NCI-H82 (cell line): ENCODE measurements at regions not wholly inside any gene's neighbourhood (a gene's known extent, or its start where the extent isn't known, plus 50 kb on each side); places are given as distances from the start of the nearest gene placed in this dataset.

Experiments
- DNase-seq: peaks from one replicate; lab custom pipeline; 2025; lab: John Stamatoyannopoulos, UW

- no peak for DNase-seq
Observed at GRCh38 chr15:93196135-93196670, 107.2 kb upstream of the RGMA start.

DNA sequence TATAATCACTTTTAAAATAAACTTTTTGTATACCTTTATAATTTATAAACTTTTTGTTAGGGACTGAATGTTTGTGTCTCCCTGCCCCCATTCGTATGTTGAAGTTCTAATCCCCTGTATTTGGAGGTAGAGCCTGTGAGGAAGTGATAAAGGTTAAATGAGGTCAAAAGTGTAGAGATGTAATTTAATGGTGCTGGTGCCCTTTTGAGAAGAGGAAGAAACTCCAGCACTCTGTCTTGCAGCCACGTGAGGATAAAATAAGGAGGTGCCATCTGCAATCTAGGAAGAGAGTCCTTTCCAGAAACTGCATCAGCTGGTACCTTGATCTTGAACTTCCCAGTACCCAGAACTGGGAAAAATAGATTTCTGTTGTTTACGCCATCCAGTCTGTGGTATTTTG, 106.1 kb upstream of the RGMA start:
- no peak for DNase-seq

DNA sequence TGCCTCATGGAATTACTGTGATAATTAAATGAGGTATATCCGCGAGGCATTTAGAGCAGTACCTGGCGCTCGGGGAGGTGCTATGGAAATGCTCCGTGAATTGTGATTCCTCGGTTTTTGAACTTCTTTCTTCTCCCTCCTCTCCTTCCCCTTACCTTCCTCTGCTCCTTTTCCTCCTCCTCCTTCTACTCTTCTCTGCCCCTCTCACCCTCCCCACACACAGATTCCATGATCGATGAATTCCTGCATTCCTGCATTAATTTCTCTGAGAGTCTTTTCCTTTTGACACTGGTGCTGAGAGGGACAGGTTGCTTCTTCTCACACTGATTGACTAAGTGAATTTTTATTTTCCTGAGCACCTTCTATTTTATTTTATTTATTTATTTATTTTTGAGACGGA, 101.2 kb upstream of the RGMA start:
- DNase-seq, result no peak

- peak; percentile 73 for DNase-seq
Observed at GRCh38 chr15:93189561-93189960, 100.5 kb upstream of the RGMA start.

DNA sequence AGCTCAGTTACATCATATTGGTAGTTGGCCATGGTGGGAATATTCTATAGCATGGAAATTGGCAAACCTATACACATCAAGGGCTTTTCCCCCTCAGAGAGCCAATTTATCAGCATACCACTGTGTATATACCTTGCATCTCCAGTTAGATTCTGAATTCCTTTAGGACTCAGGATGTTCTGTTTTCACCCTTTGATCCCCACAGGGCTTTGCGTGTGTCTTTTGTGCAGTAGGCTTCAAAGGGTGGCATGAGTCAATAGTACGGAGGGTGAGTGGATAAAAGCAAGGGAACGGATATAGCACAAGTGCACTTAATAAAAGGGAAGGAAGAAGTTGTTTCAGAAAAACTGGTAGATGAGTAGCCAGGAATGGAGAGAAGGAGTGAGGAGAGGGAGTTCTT, 99.2 kb upstream of the RGMA start:
- DNase-seq, result no peak

GRCh38 chr15:93185796-93186195, 96.8 kb upstream of the RGMA start:
- DNase-seq, result no peak

GRCh38 chr15:93182703-93183205, 93.7 kb upstream of the RGMA start:
- no peak for DNase-seq

- no peak for DNase-seq
Observed at GRCh38 chr15:93180656-93181055, 91.6 kb upstream of the RGMA start.

- DNase-seq, result no peak
Observed at GRCh38 chr15:93180128-93180527, 91.1 kb upstream of the RGMA start.

- DNase-seq, result no peak
Observed at GRCh38 chr15:93179700-93180102, 90.7 kb upstream of the RGMA start.

DNA sequence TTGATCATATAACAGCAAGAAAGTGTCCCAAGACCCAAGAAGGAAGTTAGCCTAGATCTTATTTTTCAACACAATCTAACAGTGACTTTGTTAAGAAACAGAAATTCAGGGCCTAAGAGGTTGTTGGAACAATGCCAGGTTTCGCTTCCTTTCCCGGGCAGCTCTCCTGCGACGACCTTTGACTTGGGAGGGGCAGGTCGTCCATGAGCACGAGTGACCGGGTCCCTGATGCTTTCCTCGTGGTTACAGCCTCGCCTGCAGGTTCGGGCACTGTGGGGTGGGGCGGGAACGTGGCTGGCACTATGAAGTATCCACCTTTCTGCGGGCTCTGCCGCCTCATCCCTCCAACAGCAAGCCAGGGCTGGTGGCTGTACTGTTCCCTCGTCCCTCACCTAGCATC, 90.1 kb upstream of the RGMA start:
- no peak for DNase-seq

GRCh38 chr15:93178371-93178770, 89.4 kb upstream of the RGMA start:
- DNase-seq, result no peak

DNA sequence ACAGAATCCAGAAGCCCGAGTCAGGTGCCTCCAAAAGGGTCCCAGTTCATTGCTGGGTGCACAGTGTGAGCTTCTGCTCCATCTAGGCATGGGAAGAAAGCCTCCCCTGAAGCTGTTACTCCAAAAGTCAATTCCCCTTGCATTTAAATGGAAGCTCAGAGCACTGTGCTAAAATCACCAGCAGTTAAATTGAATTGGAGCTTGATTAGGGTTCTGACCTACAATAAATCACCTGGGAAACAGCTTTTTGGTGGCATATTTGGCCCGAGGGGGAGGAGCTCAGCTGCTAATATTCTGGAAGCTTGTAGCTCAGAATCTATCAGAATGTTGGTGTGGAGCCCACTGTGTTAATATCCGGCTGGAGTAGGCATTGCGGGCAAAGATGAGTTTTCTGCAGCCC, 87.1 kb upstream of the RGMA start:
- DNase-seq, result no peak

DNA sequence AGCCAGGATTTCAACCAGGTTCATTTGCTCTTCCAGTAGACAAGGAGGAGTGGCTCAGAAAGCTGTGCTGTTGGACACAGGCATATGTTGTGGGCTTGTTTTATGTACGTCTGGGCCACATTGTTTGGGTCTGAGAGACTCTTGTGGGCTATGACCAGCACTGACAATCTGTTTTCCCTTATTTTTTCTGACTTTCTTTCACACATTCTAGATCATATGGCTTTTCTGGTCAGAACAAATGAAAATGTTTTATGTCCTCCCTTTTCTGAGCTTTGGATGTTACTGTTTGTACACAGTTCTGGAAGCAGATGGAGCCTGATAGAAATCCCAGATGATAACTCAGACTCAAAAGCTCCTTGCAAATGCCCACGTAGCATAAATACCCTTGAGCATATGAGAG, 85.8 kb upstream of the RGMA start:
- no peak for DNase-seq

- no peak for DNase-seq
Observed at GRCh38 chr15:93173369-93173768, 84.4 kb upstream of the RGMA start.

- DNase-seq, result no peak
Observed at GRCh38 chr15:93171476-93171875, 82.5 kb upstream of the RGMA start.

DNA sequence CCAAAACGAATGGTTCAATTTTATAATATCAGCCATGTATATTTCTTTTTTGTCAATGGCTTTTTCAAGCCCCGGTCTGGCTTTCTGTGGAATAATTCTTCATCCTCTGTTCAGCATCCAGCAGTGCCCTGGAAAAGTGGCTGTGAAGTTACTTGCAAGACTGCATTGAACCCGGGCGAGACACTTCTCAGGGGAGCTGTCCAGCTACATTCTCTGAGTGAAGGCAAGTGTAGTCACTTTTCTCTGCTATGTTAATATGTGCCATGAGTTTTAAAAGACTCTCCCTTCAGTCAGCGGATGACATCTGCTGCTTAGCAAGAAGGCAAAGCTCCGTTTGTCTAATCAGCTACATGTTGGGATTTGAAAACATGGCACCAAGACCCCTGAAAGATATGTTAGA, 81.3 kb upstream of the RGMA start:
- DNase-seq, result no peak

DNA sequence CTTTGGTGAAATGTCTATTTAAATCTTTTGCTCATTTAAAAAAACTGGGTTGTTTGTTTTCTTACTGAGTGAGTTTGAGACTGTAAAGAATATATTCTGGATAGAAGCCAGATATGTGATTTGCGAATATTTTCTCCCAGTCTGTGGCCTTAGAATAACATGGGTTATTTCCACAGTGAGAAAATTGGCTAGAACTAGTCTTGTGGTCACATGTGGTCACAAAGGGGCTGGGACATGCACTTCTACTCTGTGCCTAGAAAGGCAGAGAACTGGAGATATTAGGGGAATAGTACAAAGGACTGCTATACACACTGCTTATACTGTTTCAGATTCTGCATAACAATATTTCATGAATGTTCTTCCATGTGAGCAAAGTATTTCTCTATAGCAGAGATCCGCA, 79.9 kb upstream of the RGMA start:
- DNase-seq, result no peak

GRCh38 chr15:93167291-93167690, 78.3 kb upstream of the RGMA start:
- DNase-seq, result no peak

DNA sequence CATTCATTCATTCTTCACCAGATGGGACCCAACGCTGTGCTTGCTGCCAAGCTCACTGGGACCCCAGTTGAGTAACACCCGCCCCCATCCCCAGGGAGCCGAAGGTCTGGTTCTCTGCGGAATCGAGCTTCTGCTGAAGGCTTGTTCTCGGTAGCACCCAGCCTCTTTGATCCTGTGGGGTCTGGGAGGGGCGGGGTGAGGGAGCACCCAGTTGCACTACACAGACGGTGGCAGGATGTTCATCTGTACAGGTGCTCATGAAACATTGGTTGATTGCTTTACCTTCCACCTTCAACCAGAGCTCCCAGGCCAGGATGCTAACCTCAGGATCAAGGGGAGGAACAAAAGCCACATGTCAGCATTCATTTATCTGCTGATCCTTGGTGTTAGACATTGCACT, 77.7 kb upstream of the RGMA start:
- no peak for DNase-seq

- DNase-seq, result peak; percentile 26
Observed at GRCh38 chr15:93165734-93166470, 76.9 kb upstream of the RGMA start.

DNA sequence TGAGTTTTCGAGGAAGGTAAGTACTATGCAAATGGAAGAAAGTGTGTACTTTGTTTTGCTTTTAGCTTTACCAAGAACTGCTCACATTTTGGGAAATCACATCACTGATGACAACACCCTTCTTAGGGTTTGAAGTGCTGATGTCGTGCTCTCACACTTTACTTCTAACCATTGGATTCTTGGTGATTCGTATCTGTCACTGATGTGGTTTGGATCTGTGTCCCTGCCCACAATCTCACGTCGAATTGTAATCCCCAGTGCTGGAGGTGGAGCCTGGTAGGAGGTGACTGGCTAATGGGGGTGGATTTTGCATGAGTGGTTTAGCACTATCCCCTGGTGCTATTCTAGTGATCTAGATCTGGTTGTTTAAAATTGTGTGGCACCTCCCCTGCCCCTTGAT, 75.4 kb upstream of the RGMA start:
- no peak for DNase-seq

GRCh38 chr15:93162560-93162959, 73.5 kb upstream of the RGMA start:
- DNase-seq, result no peak

DNA sequence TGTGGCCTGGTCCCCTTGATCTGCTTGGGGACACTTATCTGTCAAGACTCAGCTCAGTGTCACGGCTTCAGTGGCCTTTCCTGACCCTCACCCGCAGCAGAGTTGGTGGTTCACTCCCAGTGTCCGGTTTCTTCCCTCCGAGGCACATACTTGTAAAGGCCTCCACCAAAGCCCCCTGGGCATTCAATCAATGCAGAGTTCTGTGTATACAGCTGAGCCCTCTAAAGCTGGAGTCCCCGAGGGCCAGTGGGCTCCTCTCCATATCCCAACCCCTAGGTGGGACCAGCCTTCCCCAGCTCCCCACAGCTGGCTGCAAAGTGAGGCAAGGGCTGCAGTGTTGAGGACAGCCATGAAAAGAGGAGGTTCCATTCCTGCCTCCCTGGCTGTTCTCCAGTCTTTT, 70.9 kb upstream of the RGMA start:
- DNase-seq, result no peak
